Adrenal gland (tissue), 5 donors: ENCODE measurements at regions not wholly inside any gene's neighbourhood (a gene's known extent, or its start where the extent isn't known, plus 50 kb on each side); places are given as distances from the start of the nearest gene placed in this dataset.

Experiments
- CTCF ChIP-seq, 6 experiments: fragments of 450-650 bp in 4 of 6; fragments of 200-600 bp in 2 of 6; sonication (generic) in 1 of 6; IDR thresholded peaks; 1 replicate in 5 of 6; 2 replicates in 1 of 6; pipeline versions ENCODE4 v1.5.1 to v1.8.0; 2016 to 2021; ENCODE audit warnings: antibody characterized with exemption in 6 of 6, mild to moderate bottlenecking in 2 of 6, moderate library complexity in 1 of 6
- POLR2A ChIP-seq, 2 donors: fragments of 450-650 bp; IDR thresholded peaks; one replicate each; pipeline ENCODE4 v1.6.1; 2017; ENCODE audit warnings: antibody characterized with exemption in 2 of 2, mild to moderate bottlenecking in 2 of 2, moderate library complexity in 1 of 2
- donor health status: DM: no; HTN: no; CAD: no.

GRCh38 chr15:79163395-79163794, 72.8 kb upstream of the RASGRF1 start:
- no peak for TF ChIP-seq CTCF (IDR thresholded peaks at IDR 0.05)
- no peak for TF ChIP-seq POLR2A (IDR thresholded peaks at IDR 0.05)
